ENCODE measurements at regions not wholly inside any gene's neighbourhood (a gene's known extent, or its start where the extent isn't known, plus 50 kb on each side); places are given as distances from the start of the nearest gene placed in this dataset.
"Not testable (repeated sequence)": the region's sequence is repeated elsewhere in the genome, so short reads cannot be mapped to it uniquely, and the experiment has no call there.

DNA sequence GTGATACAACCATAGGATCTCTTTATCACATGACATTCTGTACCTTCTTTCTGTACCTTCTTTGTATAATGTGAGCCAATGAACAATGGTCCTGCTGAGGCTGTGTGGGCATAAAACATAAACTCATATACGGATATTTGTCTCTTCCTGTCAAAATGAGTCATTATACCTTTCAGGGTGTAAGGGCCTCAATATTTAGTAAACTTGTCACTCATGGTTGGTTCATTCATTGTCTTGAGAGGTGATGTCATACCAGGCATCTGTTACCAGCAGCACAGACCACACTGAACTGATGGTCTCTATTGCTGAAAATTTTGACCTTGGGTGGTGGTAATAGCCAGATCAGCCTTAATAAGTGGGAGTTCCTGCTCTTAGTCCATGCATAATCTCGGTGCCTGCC is 287.6 kb upstream of the TPK1 start:
- H3K4me1 Mint-ChIP-seq (ENCODE audit: unreplicated experiment) = no peaks in the 10 kb centered on the region
- no peak for TF ChIP-seq CTCF (IDR thresholded peaks at IDR 0.05)
- no peak overlapping the region for H3K4me3 Mint-ChIP-seq (ENCODE audit: unreplicated experiment)
- no peaks in the 10 kb centered on the region for H3K36me3 Mint-ChIP-seq (ENCODE audit: unreplicated experiment)
- peaks cover 46% of the 10 kb centered on the region for H3K9me3 Mint-ChIP-seq (ENCODE audit: unreplicated experiment)
- H3K27ac Mint-ChIP-seq (ENCODE audit: unreplicated experiment) = no peak overlapping the region
- DNase-seq (ENCODE audit: extremely low spot score, unreplicated experiment) = no peak
- no peaks in the 10 kb centered on the region for H3K27me3 Mint-ChIP-seq (ENCODE audit: unreplicated experiment)

DNA sequence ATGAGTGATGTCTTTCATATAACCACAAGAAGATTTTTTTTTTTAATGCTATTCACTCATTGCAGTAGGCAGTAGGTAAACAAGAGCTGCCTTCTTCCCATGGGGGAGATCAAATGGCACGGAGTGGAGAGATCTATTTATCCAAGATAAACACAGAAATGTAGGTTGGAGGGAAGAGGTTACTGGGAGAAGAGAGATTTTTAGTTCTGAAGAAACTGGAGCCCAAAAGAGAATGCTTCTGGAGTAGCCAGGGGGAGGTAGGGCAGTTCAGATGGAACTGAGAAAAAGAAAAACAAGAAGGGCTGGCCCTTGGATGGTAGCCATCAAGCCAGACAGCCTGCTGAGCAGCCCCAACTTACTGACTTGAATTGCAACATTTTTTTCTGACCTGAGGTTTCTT is 270.1 kb upstream of the TPK1 start:
- no peak overlapping the region for H3K27ac Mint-ChIP-seq (ENCODE audit: unreplicated experiment)
- H3K27me3 Mint-ChIP-seq (ENCODE audit: unreplicated experiment) = no peaks in the 10 kb centered on the region
- H3K9me3 Mint-ChIP-seq (ENCODE audit: unreplicated experiment) = peaks cover 10% of the 10 kb centered on the region
- no peak for DNase-seq (ENCODE audit: extremely low spot score, unreplicated experiment)
- H3K4me1 Mint-ChIP-seq (ENCODE audit: unreplicated experiment) = peaks cover 14% of the 10 kb centered on the region
- no peak for TF ChIP-seq CTCF (IDR thresholded peaks at IDR 0.05)
- no peak overlapping the region for H3K4me3 Mint-ChIP-seq (ENCODE audit: unreplicated experiment)
- H3K36me3 Mint-ChIP-seq (ENCODE audit: unreplicated experiment) = no peaks in the 10 kb centered on the region

GRCh38 chr7:145105561-145105960 is 269.7 kb upstream of the TPK1 start:
- Mint-ChIP-seq H3K27ac (ENCODE audit: unreplicated experiment) (no peak overlapping the region), H3K27me3 (ENCODE audit: unreplicated experiment) (no peaks in the 10 kb centered on the region)

GRCh38 chr7:145104400-145104799 is 268.5 kb upstream of the TPK1 start:
- Mint-ChIP-seq H3K4me3 (ENCODE audit: unreplicated experiment) (no peak overlapping the region), H3K9me3 (ENCODE audit: unreplicated experiment) (peaks cover 9% of the 10 kb centered on the region), H3K36me3 (ENCODE audit: unreplicated experiment) (no peaks in the 10 kb centered on the region), H3K27ac (ENCODE audit: unreplicated experiment) (no peak overlapping the region), H3K27me3 (ENCODE audit: unreplicated experiment) (no peaks in the 10 kb centered on the region), H3K4me1 (ENCODE audit: unreplicated experiment) (peaks cover 14% of the 10 kb centered on the region)
- no peak for DNase-seq (ENCODE audit: extremely low spot score, unreplicated experiment)
- no peak for TF ChIP-seq CTCF (IDR thresholded peaks at IDR 0.05)

More at GRCh38 chr7:145105561-145105960, 269.7 kb upstream of the TPK1 start:
- H3K36me3 Mint-ChIP-seq (ENCODE audit: unreplicated experiment) = no peaks in the 10 kb centered on the region
- no peak for TF ChIP-seq CTCF (IDR thresholded peaks at IDR 0.05)
- peaks cover 7% of the 10 kb centered on the region for H3K9me3 Mint-ChIP-seq (ENCODE audit: unreplicated experiment)
- H3K4me3 Mint-ChIP-seq (ENCODE audit: unreplicated experiment) = no peak overlapping the region
- H3K4me1 Mint-ChIP-seq (ENCODE audit: unreplicated experiment) = peaks cover 14% of the 10 kb centered on the region
- DNase-seq (ENCODE audit: extremely low spot score, unreplicated experiment) = no peak

DNA sequence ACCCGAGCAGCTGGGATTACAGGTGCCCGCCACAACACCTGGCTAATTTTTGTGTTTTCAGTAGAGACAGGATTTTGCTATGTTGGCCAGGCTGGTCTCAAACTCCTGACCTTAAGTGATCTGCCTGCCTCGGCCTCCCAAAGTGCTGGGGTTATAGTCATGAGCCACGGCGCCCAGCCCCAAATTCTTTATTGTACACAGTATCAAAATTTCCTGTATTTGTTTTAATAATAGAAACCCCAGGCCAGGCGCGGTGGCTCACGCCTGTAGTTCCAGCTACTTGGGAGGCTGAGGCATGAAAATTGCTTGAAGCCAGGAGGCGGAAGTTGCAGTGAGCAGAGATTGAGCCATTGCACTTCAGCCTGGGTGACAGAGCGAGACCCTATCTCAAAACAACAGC is 266.3 kb upstream of the TPK1 start:
- Mint-ChIP-seq H3K9me3 (ENCODE audit: unreplicated experiment) (peaks cover 11% of the 10 kb centered on the region), H3K4me1 (ENCODE audit: unreplicated experiment) (peaks cover 14% of the 10 kb centered on the region)
- not testable (repeated sequence) for H3K36me3 Mint-ChIP-seq (ENCODE audit: unreplicated experiment); DNase-seq (ENCODE audit: extremely low spot score, unreplicated experiment); H3K4me3 Mint-ChIP-seq (ENCODE audit: unreplicated experiment); H3K27ac Mint-ChIP-seq (ENCODE audit: unreplicated experiment); H3K27me3 Mint-ChIP-seq (ENCODE audit: unreplicated experiment)

- Mint-ChIP-seq H3K4me1 (ENCODE audit: unreplicated experiment) (no peaks in the 10 kb centered on the region), H3K36me3 (ENCODE audit: unreplicated experiment) (no peaks in the 10 kb centered on the region), H3K27ac (ENCODE audit: unreplicated experiment) (no peak overlapping the region), H3K4me3 (ENCODE audit: unreplicated experiment) (no peak overlapping the region), H3K9me3 (ENCODE audit: unreplicated experiment) (peaks cover 4% of the 10 kb centered on the region), H3K27me3 (ENCODE audit: unreplicated experiment) (no peaks in the 10 kb centered on the region)
- no peak for DNase-seq (ENCODE audit: extremely low spot score, unreplicated experiment)
- TF ChIP-seq CTCF (IDR thresholded peaks at IDR 0.05) = no peak
Measured at GRCh38 chr7:145092766-145093165, 256.9 kb upstream of the TPK1 start.

Data from osteocyte (in vitro differentiated cells).